ENCODE measurements at regions not wholly inside any gene's neighbourhood (a gene's known extent, or its start where the extent isn't known, plus 50 kb on each side); places are given as distances from the start of the nearest gene placed in this dataset.

- TF ChIP-seq CTCF (conservative IDR thresholded peaks at IDR 0.05; ENCODE audit: control insufficient read depth, insufficient read depth, low read depth, low read length) = no peak
- no peak overlapping the region for H3K4me3 ChIP-seq (ENCODE audit: control insufficient read depth, low read depth, low read length)
- DNase-seq (ENCODE audit: low read depth) = no peak
Observed at GRCh38 chr16:75836347-75837010, 110.2 kb upstream of the CPHXL start.

DNA sequence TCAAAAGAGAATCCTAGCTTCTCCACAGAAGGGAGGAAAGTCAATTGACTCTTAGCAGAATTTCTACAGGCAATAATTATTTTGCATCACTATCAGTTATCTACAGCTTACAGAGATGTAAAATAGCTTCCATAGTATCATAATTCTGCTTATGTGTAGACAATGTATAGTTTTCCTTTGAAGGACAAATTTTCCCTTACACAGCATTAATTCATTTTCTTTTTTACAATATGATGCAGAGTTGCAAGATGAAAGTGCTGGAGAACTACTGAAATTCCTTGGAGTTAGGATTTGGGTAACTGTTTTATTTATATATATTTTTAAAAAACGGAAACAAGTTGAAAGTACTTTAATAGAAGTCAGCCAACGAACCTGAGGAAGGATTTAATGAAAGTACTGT is 111.0 kb upstream of the CPHXL start:
- no peak for DNase-seq (ENCODE audit: low read depth)
- no peak for TF ChIP-seq CTCF (conservative IDR thresholded peaks at IDR 0.05; ENCODE audit: control insufficient read depth, insufficient read depth, low read depth, low read length)

GRCh38 chr16:75837681-75838080 is 111.4 kb upstream of the CPHXL start:
- TF ChIP-seq CTCF (conservative IDR thresholded peaks at IDR 0.05; ENCODE audit: control insufficient read depth, insufficient read depth, low read depth, low read length) = no peak
- no peak for DNase-seq (ENCODE audit: low read depth)
- no peak overlapping the region for H3K4me3 ChIP-seq (ENCODE audit: control insufficient read depth, low read depth, low read length)

More for the DNA sequence above, 111.0 kb upstream of the CPHXL start:
- H3K4me3 ChIP-seq (ENCODE audit: control insufficient read depth, low read depth, low read length) = no peak overlapping the region

DNA sequence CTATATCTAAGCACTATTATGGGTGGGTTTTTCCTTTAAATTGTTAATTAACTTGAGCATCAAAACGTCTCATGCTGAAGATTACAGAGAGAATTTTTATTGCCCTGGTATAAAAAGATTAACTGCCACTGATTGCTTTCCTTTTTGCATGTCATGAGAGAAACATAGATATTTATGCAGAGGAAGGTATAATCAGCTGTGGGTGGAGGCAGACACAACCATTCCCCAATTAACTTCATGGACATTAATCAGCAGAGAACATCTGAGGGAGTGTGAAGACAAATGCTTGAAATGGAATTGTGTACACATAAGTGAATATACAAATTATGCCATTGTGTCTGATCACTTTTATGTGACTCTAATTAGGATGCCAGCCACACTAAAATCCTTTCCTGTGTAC is 115.2 kb upstream of the CPHXL start:
- no peak for TF ChIP-seq CTCF (conservative IDR thresholded peaks at IDR 0.05; ENCODE audit: control insufficient read depth, insufficient read depth, low read depth, low read length)
- no peak overlapping the region for H3K4me3 ChIP-seq (ENCODE audit: control insufficient read depth, low read depth, low read length)
- DNase-seq (ENCODE audit: low read depth) = no peak

- DNase-seq (ENCODE audit: low read depth) = no peak
- no peak for TF ChIP-seq CTCF (conservative IDR thresholded peaks at IDR 0.05; ENCODE audit: control insufficient read depth, insufficient read depth, low read depth, low read length)
- no peak overlapping the region for H3K4me3 ChIP-seq (ENCODE audit: control insufficient read depth, low read depth, low read length)
Observed at GRCh38 chr16:75847172-75847571, 120.9 kb upstream of the CPHXL start.

GRCh38 chr16:75854152-75854551 is 127.9 kb upstream of the CPHXL start:
- peak; percentile 1 for DNase-seq (ENCODE audit: low read depth)
- H3K4me3 ChIP-seq (ENCODE audit: control insufficient read depth, low read depth, low read length) = no peak overlapping the region
- TF ChIP-seq CTCF (conservative IDR thresholded peaks at IDR 0.05; ENCODE audit: control insufficient read depth, insufficient read depth, low read depth, low read length) = no peak
